NCI-H1417 (cell line): ENCODE measurements at regions not wholly inside any gene's neighbourhood (a gene's known extent, or its start where the extent isn't known, plus 50 kb on each side); places are given as distances from the start of the nearest gene placed in this dataset.
"Not testable (repeated sequence)": the region's sequence is repeated elsewhere in the genome, so short reads cannot be mapped to it uniquely, and the experiment has no call there.

Experiments used
- DNase-seq, 3 experiments: peaks; one replicate each; lab custom pipeline; 2025; lab: John Stamatoyannopoulos, UW

GRCh38 chr13:54706336-54706735 lies 1677.7 kb downstream of the OLFM4 start:
- DNase-seq, result peak in 2 of 3 experiments; percentile 15 to 37

- DNase-seq, result no peak
These were observed 1680.9 kb downstream of the OLFM4 start for GRCh38 chr13:54709546-54709945.

GRCh38 chr13:54733639-54734038 lies 1705.0 kb downstream of the OLFM4 start:
- peak in 1 of 3 experiments; percentile 27 for DNase-seq

- not testable (repeated sequence) for DNase-seq
These were observed 1708.6 kb downstream of the OLFM4 start for GRCh38 chr13:54737211-54737610.

- DNase-seq, result peak; percentile 29 to 95 (median 53)
These were observed 1714.4 kb downstream of the OLFM4 start for GRCh38 chr13:54742984-54743383.

GRCh38 chr13:54744747-54745146 lies 1716.1 kb downstream of the OLFM4 start:
- DNase-seq, result no peak

GRCh38 chr13:54750521-54750920 lies 1721.9 kb downstream of the OLFM4 start:
- DNase-seq, result peak in 2 of 3 experiments; percentile 16 to 20

- no peak for DNase-seq
These were observed 1730.2 kb downstream of the OLFM4 start for GRCh38 chr13:54758795-54759194.

- no peak for DNase-seq
These were observed 1739.6 kb downstream of the OLFM4 start for GRCh38 chr13:54768214-54768613.

GRCh38 chr13:54775501-54776191 lies 1747.0 kb downstream of the OLFM4 start:
- no peak for DNase-seq

- no peak for DNase-seq
These were observed 1759.1 kb downstream of the OLFM4 start for GRCh38 chr13:54787754-54788153.

- no peak for DNase-seq
These were observed 1771.1 kb downstream of the OLFM4 start for GRCh38 chr13:54799621-54800226.

- no peak for DNase-seq
These were observed 1773.6 kb downstream of the OLFM4 start for GRCh38 chr13:54802226-54802625.

- DNase-seq, result no peak
These were observed 1777.1 kb downstream of the OLFM4 start for GRCh38 chr13:54805743-54806142.

GRCh38 chr13:54821938-54822470 lies 1793.4 kb downstream of the OLFM4 start:
- peak in 2 of 3 experiments; percentile 21 to 55 for DNase-seq

GRCh38 chr13:54829391-54830068 lies 1800.9 kb downstream of the OLFM4 start:
- not testable (repeated sequence) for DNase-seq

- DNase-seq, result no peak
These were observed 1807.7 kb downstream of the OLFM4 start for GRCh38 chr13:54836273-54836672.

GRCh38 chr13:54841682-54842081 lies 1813.1 kb downstream of the OLFM4 start:
- DNase-seq, result no peak

- peak in 1 of 3 experiments; percentile 52 for DNase-seq
These were observed 1816.8 kb downstream of the OLFM4 start for GRCh38 chr13:54845351-54845965.

GRCh38 chr13:54852831-54853230 lies 1824.2 kb downstream of the OLFM4 start:
- no peak for DNase-seq

GRCh38 chr13:54859827-54860226 lies 1831.2 kb downstream of the OLFM4 start:
- no peak for DNase-seq

GRCh38 chr13:54875111-54875510 lies 1846.5 kb downstream of the OLFM4 start:
- no peak for DNase-seq
